T-cell (primary cell): ENCODE measurements at regions not wholly inside any gene's neighbourhood (a gene's known extent, or its start where the extent isn't known, plus 50 kb on each side); places are given as distances from the start of the nearest gene placed in this dataset.

Experiments used
- ATAC-seq, 4 experiments: fragments of 200-7000 bp in 3 of 4; fragments of 150-1000 bp in 1 of 4; cut with Tn5 transposase; replicated peaks in 1 of 4; 1 replicate in 3 of 4; 2 replicates in 1 of 4; pipeline ENCODE4 v1.10.0; 2021; ENCODE audit warnings: moderate library complexity in 3 of 4, mild to moderate bottlenecking in 2 of 4, moderate number of reproducible peaks in 1 of 4
- CTCF ChIA-PET, 2 donors: fragments of 300-600 bp; sonication (Branson Sonifier 250); formaldehyde crosslinking; loops; one replicate each; lab custom pipeline; 2022; ENCODE audit warnings: antibody characterized with exemption in 2 of 2; lab: Charles Lee
- POLR2A ChIA-PET, 2 donors: fragments of 300-600 bp; sonication (Branson Sonifier 250); formaldehyde crosslinking; loops; one replicate each; lab custom pipeline; 2022; ENCODE audit warnings: antibody characterized with exemption in 2 of 2; lab: Charles Lee
- DNase-seq, 35 experiments: peaks; one replicate each; pipeline versions ENCODE4 v3.0.0 to v3.0.0-alpha.2; 2013 to 2023
- H3K27ac ChIP-seq: one replicate; pipeline ENCODE4 v1.5.1; 2013; ENCODE audit warnings: low read length
- H3K27me3 ChIP-seq, 2 experiments: replicated peaks in 1 of 2; 1 replicate in 1 of 2; 2 replicates in 1 of 2; pipeline versions ENCODE4 v1.6.1 to v1.7.0; 2013; ENCODE audit warnings: low read length in 1 of 2, mixed read lengths in 1 of 2; ENCODE audit not compliant: control insufficient read depth in 2 of 2, insufficient read depth in 2 of 2; ENCODE audit errors: extremely low read depth in 1 of 2
- H3K36me3 ChIP-seq, 2 donors: 1 replicate in 1 of 2; 2 replicates in 1 of 2; pipeline versions ENCODE4 v1.6.1 to v1.7.0; 2013; ENCODE audit warnings: low read length in 1 of 2; ENCODE audit not compliant: control insufficient read depth in 2 of 2, insufficient read depth in 1 of 2; ENCODE audit errors: extremely low read depth in 1 of 2
- H3K4me1 ChIP-seq, 2 experiments: 1 replicate in 1 of 2; 2 replicates in 1 of 2; pipeline versions ENCODE4 v1.6.1 to v1.7.0; 2013; ENCODE audit warnings: low read length in 2 of 2, mixed read lengths in 1 of 2; ENCODE audit not compliant: insufficient read depth in 2 of 2, control insufficient read depth in 1 of 2; ENCODE audit errors: extremely low read depth in 1 of 2
- H3K4me3 ChIP-seq, 2 donors: 1 replicate in 1 of 2; 2 replicates in 1 of 2; pipeline versions ENCODE4 v1.5.1 to v1.7.0; 2013; ENCODE audit warnings: mild to moderate bottlenecking in 2 of 2, low read length in 1 of 2, moderate library complexity in 1 of 2; ENCODE audit not compliant: control insufficient read depth in 1 of 2; ENCODE audit errors: extremely low read depth in 1 of 2
- H3K9me3 ChIP-seq: 2 replicates; pipeline ENCODE4 v1.7.0; 2013
- H3K27ac Mint-ChIP-seq, 2 donors: one replicate each; pipeline ENCODE4 v1.8.0; 2020 to 2021; ENCODE audit warnings: mild to moderate bottlenecking in 2 of 2, mixed read lengths in 2 of 2
- H3K27me3 Mint-ChIP-seq, 2 donors: one replicate each; pipeline ENCODE4 v1.8.0; 2021 to 2022; ENCODE audit warnings: mixed read lengths in 2 of 2
- H3K36me3 Mint-ChIP-seq: one replicate; pipeline ENCODE4 v1.8.0; 2021; ENCODE audit warnings: mixed read lengths
- H3K4me1 Mint-ChIP-seq, 3 donors: one replicate each; pipeline ENCODE4 v1.8.0; 2020 to 2022; ENCODE audit warnings: mixed read lengths in 3 of 3, mild to moderate bottlenecking in 1 of 3
- H3K4me3 Mint-ChIP-seq, 3 donors: one replicate each; pipeline ENCODE4 v1.8.0; 2020 to 2022; ENCODE audit warnings: mild to moderate bottlenecking in 3 of 3, mixed read lengths in 3 of 3, moderate library complexity in 3 of 3
- H3K9me3 Mint-ChIP-seq, 3 donors: one replicate each; pipeline ENCODE4 v1.8.0; 2020 to 2022; ENCODE audit warnings: mixed read lengths in 3 of 3
- WGBS: methylation state at CpG from one replicate; pipeline ENCODE4 v1.1.5; 2013; ENCODE audit warnings: missing lambda C conversion rate; ENCODE audit not compliant: insufficient coverage; 5-methylcytosine and 5-hydroxymethylcytosine counted together

- Histone ChIP-seq H3K4me3 (no peak overlapping the region), H3K4me1 (no peaks in the 10 kb centered on the region), H3K9me3 (no peaks in the 10 kb centered on the region), H3K36me3 (no peaks in the 10 kb centered on the region), H3K27ac (no peak overlapping the region), H3K27me3 (no peaks in the 10 kb centered on the region)
- ATAC-seq (no peak), DNase-seq (no peak)
- Mint-ChIP-seq H3K9me3 (peaks cover 0 to 11% (median 5%) of the 10 kb centered on the region in 3 donors), H3K27ac (no peak overlapping the region), H3K36me3 (no peaks in the 10 kb centered on the region), H3K27me3 (peaks cover 2 to 13% of the 10 kb centered on the region in 2 donors), H3K4me3 (no peak overlapping the region), H3K4me1 (no peaks in the 10 kb centered on the region)
- CTCF ChIA-PET = no interaction called here
- POLR2A ChIA-PET = no interaction called here
Observed at GRCh38 chr16:18068477-18068876, 268.1 kb downstream of the NPIPA8 start.

- Mint-ChIP-seq H3K9me3 (peaks cover 0 to 5% (median 5%) of the 10 kb centered on the region in 3 donors), H3K4me3 (no peak overlapping the region), H3K36me3 (no peaks in the 10 kb centered on the region), H3K27me3 (peaks cover 13 to 16% of the 10 kb centered on the region in 2 donors), H3K4me1 (no peaks in the 10 kb centered on the region), H3K27ac (no peak overlapping the region)
- ChIA-PET CTCF (no interaction called here), POLR2A (no interaction called here)
- ATAC-seq = no peak
- H3K9me3 ChIP-seq = no peaks in the 10 kb centered on the region
- H3K4me3 ChIP-seq = no peak overlapping the region
- no peaks in the 10 kb centered on the region for H3K36me3 ChIP-seq
- no peaks in the 10 kb centered on the region for H3K4me1 ChIP-seq
- peaks cover 0 to 20% of the 10 kb centered on the region in 2 experiments for H3K27me3 ChIP-seq
- no peak overlapping the region for H3K27ac ChIP-seq
- 25% methylated on average over 8 of the region's 9 CpGs for WGBS
- DNase-seq = no peak
Observed at GRCh38 chr16:18062713-18063112, 273.8 kb downstream of the NPIPA8 start.

GRCh38 chr16:18060351-18060750 lies 276.2 kb downstream of the NPIPA8 start:
- DNase-seq (no peak), ATAC-seq (no peak)
- Mint-ChIP-seq H3K27ac (no peak overlapping the region), H3K27me3 (peaks cover 13 to 16% of the 10 kb centered on the region in 2 donors), H3K36me3 (no peaks in the 10 kb centered on the region), H3K9me3 (peaks cover 0 to 5% (median 5%) of the 10 kb centered on the region in 3 donors), H3K4me3 (no peak overlapping the region), H3K4me1 (no peaks in the 10 kb centered on the region)
- Histone ChIP-seq H3K36me3 (no peaks in the 10 kb centered on the region), H3K27me3 (peaks cover 0 to 20% of the 10 kb centered on the region in 2 experiments), H3K4me3 (no peak overlapping the region), H3K27ac (no peak overlapping the region), H3K9me3 (no peaks in the 10 kb centered on the region), H3K4me1 (no peaks in the 10 kb centered on the region)
- ChIA-PET CTCF (no interaction called here), POLR2A (no interaction called here)
- 70% methylated on average over 7 of the region's 7 CpGs for WGBS

- Mint-ChIP-seq H3K27ac (no peak overlapping the region), H3K27me3 (peaks cover 13 to 16% of the 10 kb centered on the region in 2 donors), H3K9me3 (no peaks in the 10 kb centered on the region), H3K36me3 (no peaks in the 10 kb centered on the region), H3K4me3 (no peak overlapping the region), H3K4me1 (no peaks in the 10 kb centered on the region)
- DNase-seq (no peak), ATAC-seq (no peak)
- Histone ChIP-seq H3K27ac (no peak overlapping the region), H3K36me3 (no peaks in the 10 kb centered on the region), H3K9me3 (no peaks in the 10 kb centered on the region), H3K27me3 (peaks cover 0 to 20% of the 10 kb centered on the region in 2 experiments), H3K4me1 (no peaks in the 10 kb centered on the region), H3K4me3 (no peak overlapping the region)
- WGBS = 60% methylated on average over 3 of the region's 6 CpGs
- ChIA-PET CTCF (no interaction called here), POLR2A (no interaction called here)
Observed at GRCh38 chr16:18059577-18059976, 277.0 kb downstream of the NPIPA8 start.

DNA sequence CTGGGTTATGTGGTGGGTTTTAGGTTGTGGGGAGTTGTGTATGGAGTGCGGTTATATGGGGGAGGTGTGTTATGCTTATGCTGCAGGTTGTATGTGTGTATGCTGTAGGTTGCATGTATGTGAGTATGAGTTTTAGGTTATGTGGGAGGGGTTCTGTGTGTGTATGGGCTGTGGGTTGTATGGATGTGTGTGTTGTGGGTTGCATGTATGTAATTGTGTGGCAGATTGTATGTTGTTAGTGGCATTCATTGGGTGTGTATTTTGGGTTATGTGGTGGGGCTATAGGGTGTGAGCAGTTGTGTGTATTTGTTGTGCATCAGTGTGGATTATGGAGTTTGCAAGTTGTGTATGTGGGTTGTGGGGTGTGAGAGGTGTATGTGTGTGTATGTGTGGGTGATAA lies 277.4 kb downstream of the NPIPA8 start:
- CTCF ChIA-PET = no interaction called here
- Histone ChIP-seq H3K27me3 (peaks cover 0 to 20% of the 10 kb centered on the region in 2 experiments), H3K4me1 (no peaks in the 10 kb centered on the region), H3K4me3 (no peak overlapping the region), H3K36me3 (no peaks in the 10 kb centered on the region), H3K27ac (no peak overlapping the region), H3K9me3 (no peaks in the 10 kb centered on the region)
- Mint-ChIP-seq H3K4me3 (no peak overlapping the region), H3K36me3 (no peaks in the 10 kb centered on the region), H3K27ac (no peak overlapping the region), H3K4me1 (no peaks in the 10 kb centered on the region), H3K27me3 (peaks cover 13 to 16% of the 10 kb centered on the region in 2 donors), H3K9me3 (no peaks in the 10 kb centered on the region)
- POLR2A ChIA-PET = no interaction called here
- no CpG with 5 or more reads among the region's 1 CpG for WGBS
- no peak for ATAC-seq
- no peak for DNase-seq

DNA sequence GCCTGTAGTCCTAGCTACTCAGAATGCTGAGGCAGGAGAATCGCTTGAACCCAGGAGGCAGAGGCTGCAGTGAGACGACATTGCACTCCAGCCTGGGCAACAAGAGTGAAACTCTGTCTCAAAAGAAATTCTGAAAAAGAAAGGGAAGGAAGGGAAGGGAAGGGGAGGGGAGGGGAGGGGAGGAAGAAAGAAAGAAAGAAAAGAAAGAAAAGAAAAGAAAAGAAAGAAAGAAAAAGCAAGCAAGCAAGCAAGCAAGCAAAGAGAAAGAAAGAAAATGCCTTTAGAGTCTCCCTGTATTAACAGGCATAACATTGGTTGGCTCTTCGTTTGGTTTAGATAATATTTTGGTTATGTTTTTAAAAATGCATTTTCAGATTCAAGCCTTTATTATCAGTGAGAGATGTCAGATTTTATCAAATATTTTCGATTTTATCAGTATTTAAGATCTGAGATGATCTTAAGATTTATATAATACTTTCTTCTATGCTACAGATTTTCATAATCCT lies 281.1 kb downstream of the NPIPA8 start:
- no peak overlapping the region for H3K27ac ChIP-seq
- no peak for ATAC-seq
- H3K4me1 ChIP-seq = no peaks in the 10 kb centered on the region
- H3K9me3 ChIP-seq = no peaks in the 10 kb centered on the region
- no peaks in the 10 kb centered on the region for H3K36me3 ChIP-seq
- Mint-ChIP-seq H3K27me3 (peaks cover 8% of the 10 kb centered on the region in 2 donors), H3K4me1 (no peaks in the 10 kb centered on the region), H3K27ac (no peak overlapping the region), H3K4me3 (no peak overlapping the region), H3K9me3 (peaks cover 0 to 4% (median 2%) of the 10 kb centered on the region in 3 donors), H3K36me3 (no peaks in the 10 kb centered on the region)
- WGBS = no CpG with 5 or more reads among the region's 4 CpGs
- ChIA-PET CTCF (no interaction called here), POLR2A (no interaction called here)
- H3K4me3 ChIP-seq = no peak overlapping the region
- no peak for DNase-seq
- peaks cover 0 to 6% of the 10 kb centered on the region in 2 experiments for H3K27me3 ChIP-seq

- H3K27ac ChIP-seq = no peak overlapping the region
- no peak overlapping the region for H3K4me3 ChIP-seq
- Mint-ChIP-seq H3K4me3 (no peak overlapping the region), H3K27me3 (peaks cover 12 to 17% of the 10 kb centered on the region in 2 donors), H3K9me3 (peaks cover 0 to 4% (median 2%) of the 10 kb centered on the region in 3 donors), H3K4me1 (no peaks in the 10 kb centered on the region), H3K27ac (no peak overlapping the region), H3K36me3 (no peaks in the 10 kb centered on the region)
- CTCF ChIA-PET = no interaction called here
- 72% methylated on average over 6 of the region's 6 CpGs for WGBS
- DNase-seq = no peak
- H3K27me3 ChIP-seq = peaks cover 0 to 5% of the 10 kb centered on the region in 2 experiments
- POLR2A ChIA-PET = no interaction called here
- no peaks in the 10 kb centered on the region for H3K36me3 ChIP-seq
- no peaks in the 10 kb centered on the region for H3K9me3 ChIP-seq
- no peaks in the 10 kb centered on the region for H3K4me1 ChIP-seq
- no peak for ATAC-seq
Observed at GRCh38 chr16:18050777-18051176, 285.8 kb downstream of the NPIPA8 start.
